ENCODE measurements at regions not wholly inside any gene's neighbourhood (a gene's known extent, or its start where the extent isn't known, plus 50 kb on each side); places are given as distances from the start of the nearest gene placed in this dataset.

DNA sequence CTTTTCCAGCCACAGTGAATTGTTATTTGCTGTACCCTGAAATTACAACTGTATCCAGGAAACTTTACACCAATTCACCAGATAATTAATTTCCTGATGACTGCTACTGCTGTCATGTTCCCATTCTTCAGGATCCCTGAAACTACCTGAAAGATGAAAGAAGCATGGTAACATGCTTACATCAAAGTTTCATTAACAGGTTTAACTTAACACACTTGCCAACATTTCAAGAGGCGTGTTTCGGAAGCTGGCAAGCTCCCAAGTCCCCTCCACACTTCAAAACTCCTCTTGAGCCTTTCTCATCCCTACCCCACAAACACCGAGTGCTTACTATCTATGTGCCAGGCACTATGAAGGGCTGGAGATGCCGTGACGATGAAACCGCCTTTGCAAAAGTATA, 88.6 kb downstream of the MPP7 start:
- Mint-ChIP-seq H3K27ac (no peak overlapping the region), H3K27me3 (peaks cover 7% of the 10 kb centered on the region), H3K9me3 (no peaks in the 10 kb centered on the region), H3K4me3 (no peak overlapping the region), H3K4me1 (peaks cover 6% of the 10 kb centered on the region), H3K36me3 (ENCODE audit: low read depth) (no peaks in the 10 kb centered on the region)
- DNase-seq: no peak
- intact Hi-C loops (cut with micrococcal nuclease): no loop called here

DNA sequence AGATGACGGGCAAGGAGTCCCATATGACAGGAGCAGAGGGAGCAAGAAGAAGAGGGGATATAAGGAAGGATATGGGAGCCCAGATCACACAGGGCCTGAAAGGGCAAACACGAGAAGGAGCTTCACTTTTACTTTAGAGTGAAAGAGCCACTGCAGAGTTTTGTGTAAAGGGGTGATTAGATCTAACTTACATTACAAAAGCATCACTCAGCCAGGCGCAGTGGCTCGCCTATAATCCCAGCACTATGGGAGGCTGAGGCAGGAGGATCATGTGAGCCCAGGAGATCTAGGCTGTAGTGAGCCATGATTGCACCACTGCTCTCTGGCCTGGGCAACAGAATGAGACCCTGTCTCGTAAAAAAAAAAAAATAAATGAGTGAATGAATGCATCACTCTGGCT, 91.1 kb downstream of the MPP7 start:
- Mint-ChIP-seq H3K4me1 (no peaks in the 10 kb centered on the region), H3K27me3 (peaks cover 2% of the 10 kb centered on the region)

GRCh38 chr10:28207799-28208198, 95.1 kb downstream of the MPP7 start:
- Mint-ChIP-seq H3K4me3 (no peak overlapping the region), H3K27me3 (no peaks in the 10 kb centered on the region), H3K36me3 (ENCODE audit: low read depth) (no peaks in the 10 kb centered on the region), H3K27ac (no peak overlapping the region), H3K4me1 (no peaks in the 10 kb centered on the region), H3K9me3 (no peaks in the 10 kb centered on the region)
- DNase-seq: no peak
- intact Hi-C loops (cut with micrococcal nuclease): no loop called here

More for the DNA sequence above, 91.1 kb downstream of the MPP7 start:
- no peak for DNase-seq
- Mint-ChIP-seq H3K27ac (no peak overlapping the region), H3K9me3 (no peaks in the 10 kb centered on the region), H3K4me3 (no peak overlapping the region), H3K36me3 (ENCODE audit: low read depth) (no peaks in the 10 kb centered on the region)
- intact Hi-C loops (cut with micrococcal nuclease): no loop called here

DNA sequence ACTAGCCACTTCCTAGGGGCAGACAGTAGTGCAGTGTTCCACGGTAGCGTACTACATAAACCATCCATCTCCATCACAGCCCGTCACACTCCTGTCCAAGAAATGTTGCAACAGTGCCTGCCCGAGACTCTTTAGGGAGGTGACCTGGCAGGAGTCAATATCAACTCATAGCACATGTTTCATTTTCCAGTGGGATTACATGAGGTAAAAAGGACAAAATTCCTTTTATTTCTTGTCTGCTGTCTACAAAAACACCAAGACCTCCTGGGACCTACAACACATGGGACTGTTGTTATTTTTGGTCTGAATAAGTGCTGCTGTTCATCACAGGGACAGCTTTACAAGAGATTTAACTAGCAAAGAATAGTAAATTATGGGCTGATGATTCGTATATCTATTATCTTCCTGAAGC, 99.9 kb downstream of the MPP7 start:
- Mint-ChIP-seq H3K36me3 (ENCODE audit: low read depth) (no peaks in the 10 kb centered on the region), H3K27ac (no peak overlapping the region), H3K9me3 (no peaks in the 10 kb centered on the region), H3K27me3 (no peaks in the 10 kb centered on the region), H3K4me1 (no peaks in the 10 kb centered on the region), H3K4me3 (no peak overlapping the region)
- intact Hi-C loops (cut with micrococcal nuclease): no loop called here
- DNase-seq: no peak

DNA sequence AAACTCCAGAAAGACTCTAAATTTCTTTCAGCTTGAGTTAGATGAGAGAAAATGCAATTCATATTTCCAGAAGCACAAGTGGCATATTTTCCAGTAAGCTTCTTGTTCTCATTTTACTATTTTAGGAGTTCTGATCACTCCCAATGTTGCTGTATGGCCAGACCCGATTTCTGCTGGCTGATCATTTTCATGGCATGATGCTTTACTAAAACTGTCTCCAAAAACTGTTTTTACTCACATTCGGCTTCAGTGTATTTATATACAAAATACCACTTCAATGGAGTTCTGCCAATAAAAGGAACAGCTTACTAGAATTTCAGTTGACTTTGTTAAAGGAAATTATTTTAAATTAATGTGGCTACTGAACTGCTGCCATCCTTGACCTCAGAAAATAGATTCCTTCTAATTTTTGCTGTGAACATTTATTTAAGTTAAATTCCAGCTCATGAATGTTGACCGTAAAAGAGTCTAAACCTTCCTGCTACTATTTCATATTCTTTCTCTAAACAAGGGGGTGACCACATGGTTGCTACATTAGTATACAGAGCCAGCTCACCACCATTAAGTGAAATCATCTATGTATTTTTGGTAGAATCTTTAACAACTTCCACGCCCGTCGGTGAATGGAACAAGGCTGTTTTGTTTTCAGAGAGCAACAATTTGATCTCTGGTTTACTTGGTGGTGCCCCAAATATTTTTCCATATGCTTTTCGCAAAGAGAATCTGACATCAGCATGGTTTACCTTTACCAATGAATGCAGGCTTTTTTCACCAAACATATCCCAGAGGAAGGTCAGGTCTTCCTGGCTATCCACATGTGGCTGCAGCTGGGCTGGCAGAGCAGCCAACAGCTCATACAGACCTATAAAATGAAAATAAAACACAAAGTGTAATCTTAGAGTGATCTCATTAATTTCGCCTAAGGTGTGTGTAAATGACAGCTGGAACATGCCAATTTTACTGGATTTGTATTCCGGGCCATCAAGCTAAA, 101.2 kb downstream of the MPP7 start:
- no peak for DNase-seq
- Mint-ChIP-seq H3K9me3 (no peaks in the 10 kb centered on the region), H3K36me3 (ENCODE audit: low read depth) (no peaks in the 10 kb centered on the region), H3K27me3 (no peaks in the 10 kb centered on the region), H3K4me1 (no peaks in the 10 kb centered on the region), H3K27ac (no peak overlapping the region), H3K4me3 (no peak overlapping the region)
- intact Hi-C loops (cut with micrococcal nuclease): no loop called here

DNA sequence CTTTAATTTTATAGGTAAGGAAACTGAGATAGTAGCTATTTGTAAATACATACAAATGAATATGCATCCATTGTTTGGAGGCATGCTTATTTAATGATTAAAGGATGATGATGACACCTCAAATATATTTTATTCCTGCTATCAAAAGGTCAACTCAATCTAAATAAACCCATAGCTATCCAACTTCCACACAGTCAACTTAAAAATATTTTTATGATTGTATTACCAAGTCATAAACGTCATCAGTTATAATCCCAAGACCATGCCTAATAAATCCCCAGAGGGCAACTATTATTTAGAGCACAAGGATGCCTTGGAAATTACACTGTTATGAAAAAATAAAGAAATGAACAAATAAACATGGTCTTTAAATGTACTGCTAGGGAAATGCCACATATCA, 102.1 kb downstream of the MPP7 start:
- no peak for DNase-seq
- Mint-ChIP-seq H3K27me3 (no peaks in the 10 kb centered on the region), H3K4me1 (no peaks in the 10 kb centered on the region), H3K4me3 (no peak overlapping the region), H3K9me3 (no peaks in the 10 kb centered on the region), H3K36me3 (ENCODE audit: low read depth) (no peaks in the 10 kb centered on the region), H3K27ac (no peak overlapping the region)
- intact Hi-C loops (cut with micrococcal nuclease): no loop called here

- Mint-ChIP-seq H3K9me3 (no peaks in the 10 kb centered on the region), H3K4me3 (no peak overlapping the region), H3K36me3 (ENCODE audit: low read depth) (no peaks in the 10 kb centered on the region), H3K27ac (no peak overlapping the region), H3K27me3 (no peaks in the 10 kb centered on the region), H3K4me1 (no peaks in the 10 kb centered on the region)
- intact Hi-C loops (cut with micrococcal nuclease): no loop called here
- no peak for DNase-seq
Measured at GRCh38 chr10:28199941-28200340, 102.9 kb downstream of the MPP7 start.

- intact Hi-C loops (cut with micrococcal nuclease): no loop called here
- Mint-ChIP-seq H3K36me3 (ENCODE audit: low read depth) (no peaks in the 10 kb centered on the region), H3K27me3 (peaks cover 6% of the 10 kb centered on the region), H3K4me1 (peaks cover 2% of the 10 kb centered on the region), H3K9me3 (no peaks in the 10 kb centered on the region), H3K27ac (no peak overlapping the region), H3K4me3 (no peak overlapping the region)
- DNase-seq: no peak
Measured at GRCh38 chr10:28190196-28190595, 112.7 kb downstream of the MPP7 start.

DNA sequence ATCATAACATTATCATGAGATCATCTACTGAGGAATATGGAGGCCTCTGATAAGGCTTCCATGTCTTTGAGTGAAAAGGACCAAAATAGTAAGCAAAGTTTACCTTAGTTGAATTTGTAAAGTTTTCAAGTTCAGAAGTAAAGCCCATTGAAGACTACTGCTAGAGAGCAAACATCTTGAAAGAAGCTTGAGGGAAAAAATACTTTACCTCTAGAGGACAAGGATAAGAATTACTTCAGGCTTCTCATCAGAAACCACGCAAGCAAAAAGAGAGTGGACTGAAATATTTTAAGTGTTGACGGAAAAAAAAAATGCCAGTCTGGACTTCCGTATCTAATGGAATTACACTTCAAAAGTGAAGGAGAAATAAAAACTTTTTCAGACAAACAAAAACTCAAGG, 114.3 kb downstream of the MPP7 start:
- Mint-ChIP-seq H3K27ac (no peak overlapping the region), H3K9me3 (no peaks in the 10 kb centered on the region), H3K4me3 (no peak overlapping the region), H3K4me1 (peaks cover 2% of the 10 kb centered on the region), H3K27me3 (peaks cover 6% of the 10 kb centered on the region), H3K36me3 (ENCODE audit: low read depth) (no peaks in the 10 kb centered on the region)
- intact Hi-C loops (cut with micrococcal nuclease): no loop called here
- no peak for DNase-seq

DNA sequence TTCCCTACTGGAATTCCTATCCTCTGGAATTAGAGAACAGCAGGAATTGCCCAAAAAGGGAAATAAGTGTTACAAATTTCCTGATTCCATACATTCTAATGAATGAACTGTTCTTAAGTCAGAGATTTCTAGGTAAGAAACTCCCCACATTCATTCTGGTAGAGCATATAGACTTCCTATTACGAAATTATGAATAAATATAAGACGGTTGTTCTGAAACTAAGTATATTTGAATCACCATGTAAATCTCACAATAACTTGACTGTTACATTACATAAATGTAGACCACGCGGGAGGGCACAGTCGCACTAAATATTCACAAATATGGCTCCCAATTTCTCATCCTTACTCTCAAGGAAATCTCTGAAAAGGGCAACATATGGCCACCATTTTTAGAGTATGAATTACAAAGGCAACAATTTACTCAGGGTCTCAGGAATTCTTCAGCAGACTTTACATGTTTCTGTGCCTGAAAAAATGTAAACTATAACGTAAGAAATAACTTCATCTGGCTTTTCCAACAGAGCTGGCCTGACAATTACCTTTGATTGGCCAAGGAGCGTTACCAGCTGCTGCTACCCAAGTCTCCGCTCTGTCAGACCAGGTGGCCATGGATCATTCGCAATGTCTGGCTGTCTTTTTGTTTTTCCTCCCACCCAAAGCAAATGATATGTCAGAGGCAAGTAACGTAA, 115.8 kb downstream of the MPP7 start:
- Mint-ChIP-seq H3K9me3 (no peaks in the 10 kb centered on the region), H3K27me3 (peaks cover 6% of the 10 kb centered on the region), H3K4me3 (no peak overlapping the region), H3K4me1 (peaks cover 2% of the 10 kb centered on the region), H3K27ac (no peak overlapping the region), H3K36me3 (ENCODE audit: low read depth) (no peaks in the 10 kb centered on the region)
- intact Hi-C loops (cut with micrococcal nuclease): no loop called here
- DNase-seq: no peak

GRCh38 chr10:28186461-28186860, 116.4 kb downstream of the MPP7 start:
- Mint-ChIP-seq H3K36me3 (ENCODE audit: low read depth) (no peaks in the 10 kb centered on the region), H3K27ac (no peak overlapping the region), H3K4me3 (no peak overlapping the region), H3K27me3 (peaks cover 10% of the 10 kb centered on the region), H3K4me1 (peaks cover 2% of the 10 kb centered on the region), H3K9me3 (no peaks in the 10 kb centered on the region)
- no peak for DNase-seq
- intact Hi-C loops (cut with micrococcal nuclease): no loop called here

- Mint-ChIP-seq H3K4me1 (peaks cover 3% of the 10 kb centered on the region), H3K9me3 (no peaks in the 10 kb centered on the region), H3K4me3 (no peak overlapping the region), H3K36me3 (ENCODE audit: low read depth) (no peaks in the 10 kb centered on the region), H3K27ac (no peak overlapping the region), H3K27me3 (peaks cover 10% of the 10 kb centered on the region)
- intact Hi-C loops (cut with micrococcal nuclease): no loop called here
- no peak for DNase-seq
Measured at GRCh38 chr10:28184810-28185209, 118.1 kb downstream of the MPP7 start.

- DNase-seq: no peak
- Mint-ChIP-seq H3K36me3 (ENCODE audit: low read depth) (no peaks in the 10 kb centered on the region), H3K4me3 (no peak overlapping the region), H3K27ac (no peak overlapping the region), H3K9me3 (no peaks in the 10 kb centered on the region), H3K27me3 (peaks cover 8% of the 10 kb centered on the region), H3K4me1 (peaks cover 21% of the 10 kb centered on the region)
- intact Hi-C loops (cut with micrococcal nuclease): no loop called here
Measured at GRCh38 chr10:28181478-28182096, 121.3 kb downstream of the MPP7 start.

DNA sequence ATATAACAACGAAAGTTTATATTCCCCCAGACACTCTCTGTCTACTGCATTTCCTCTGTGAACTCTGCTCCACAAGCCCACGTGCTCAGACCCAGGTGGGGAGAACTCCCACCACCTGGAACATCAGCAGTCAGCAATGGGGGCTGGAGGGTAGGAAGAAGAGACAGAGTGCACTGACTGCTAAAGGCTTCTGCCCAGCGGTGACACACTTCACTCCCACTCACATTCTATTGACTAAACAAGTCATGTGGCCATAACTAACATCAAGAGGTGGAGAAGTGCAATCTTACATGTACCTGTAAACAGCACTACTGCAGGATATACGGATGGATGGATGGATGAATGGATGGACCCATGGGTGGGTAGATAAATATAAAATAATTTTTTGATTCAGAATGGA, 122.2 kb downstream of the MPP7 start:
- H3K27ac Mint-ChIP-seq: no peak overlapping the region
- no peaks in the 10 kb centered on the region for H3K9me3 Mint-ChIP-seq
- H3K4me1 Mint-ChIP-seq: peaks cover 23% of the 10 kb centered on the region
- no peak for DNase-seq
- H3K36me3 Mint-ChIP-seq (ENCODE audit: low read depth): no peaks in the 10 kb centered on the region
- no peak overlapping the region for H3K4me3 Mint-ChIP-seq
- peaks cover 8% of the 10 kb centered on the region for H3K27me3 Mint-ChIP-seq
- intact Hi-C loops (cut with micrococcal nuclease): no loop called here

All from activated CD4-positive, alpha-beta T cell treated with anti-CD3 and anti-CD28 coated beads, Interleukin-2, amount 10 ng/mL, durations not matched to agents 24 days and 14 days (primary cell).